Neural cell (in vitro differentiated cells): ENCODE measurements at regions not wholly inside any gene's neighbourhood (a gene's known extent, or its start where the extent isn't known, plus 50 kb on each side); places are given as distances from the start of the nearest gene placed in this dataset.
A peak's percentile ranks its signal among the peaks of the same experiment; 100 is the strongest.
"Not testable (repeated sequence)": the region's sequence is repeated elsewhere in the genome, so short reads cannot be mapped to it uniquely, and the experiment has no call there.

Experiments used
- H2AFZ ChIP-seq: fragments of 200-600, 300-800 bp; sonication (generic), shearing (Covaris generic); 2 replicates; pipeline ENCODE4 v1.6.0; 2014; ENCODE audit warnings: low read depth, mild to moderate bottlenecking, antibody characterized with exemption, low read length, moderate library complexity
- H3F3A ChIP-seq: fragments of 200-600 bp; shearing (Covaris generic); 2 replicates; pipeline ENCODE4 v1.6.1; 2016; ENCODE audit warnings: mild to moderate bottlenecking, moderate library complexity, mixed read lengths, antibody characterized with exemption, low read length; ENCODE audit not compliant: insufficient read depth, poor library complexity, severe bottlenecking
- H3K27ac ChIP-seq: fragments of 200-600, 300-800 bp; sonication (generic), shearing (Covaris generic); 2 replicates; pipeline ENCODE4 v1.5.1; 2014; ENCODE audit warnings: mild to moderate bottlenecking, low read length, moderate library complexity
- H3K27me3 ChIP-seq: fragments of 300-800, 200-600 bp; sonication (generic), shearing (Covaris generic); 2 replicates; pipeline ENCODE4 v1.6.0; 2014; ENCODE audit warnings: mild to moderate bottlenecking, low read depth, low read length, moderate library complexity; ENCODE audit not compliant: insufficient read depth
- H3K36me3 ChIP-seq: fragments of 300-800, 200-600 bp; sonication (generic), shearing (Covaris generic); 2 replicates; pipeline ENCODE4 v1.5.1; 2014; ENCODE audit warnings: mild to moderate bottlenecking, antibody characterized with exemption, low read length, moderate library complexity; ENCODE audit not compliant: insufficient read depth
- H3K4me2 ChIP-seq: fragments of 300-800, 200-600 bp; sonication (generic), shearing (Covaris generic); 2 replicates; pipeline ENCODE4 v1.6.0; 2014; ENCODE audit warnings: mild to moderate bottlenecking, low read length
- H3K4me3 ChIP-seq: fragments of 300-800, 200-600 bp; sonication (generic), shearing (Covaris generic); 2 replicates; pipeline ENCODE4 v1.5.1; 2014; ENCODE audit warnings: mild to moderate bottlenecking, low read length, moderate library complexity
- H3K79me2 ChIP-seq: fragments of 200-600 bp; shearing (Covaris generic); replicated peaks from 2 replicates; pipeline ENCODE4 v1.6.0; 2014; ENCODE audit warnings: mild to moderate bottlenecking, low read length, moderate library complexity; ENCODE audit not compliant: insufficient read depth
- H3K9ac ChIP-seq: fragments of 300-800, 200-600 bp; sonication (generic), shearing (Covaris generic); 2 replicates; pipeline ENCODE4 v1.6.1; 2016; ENCODE audit warnings: mild to moderate bottlenecking, low read length, mixed read lengths
- H3K9me2 ChIP-seq: fragments of 200-600 bp; shearing (Covaris generic); 2 replicates; pipeline ENCODE4 v1.6.1; 2016; ENCODE audit warnings: mild to moderate bottlenecking, low read length, mixed read lengths; ENCODE audit not compliant: insufficient read depth
- H3K9me3 ChIP-seq: fragments of 200-600, 300-800 bp; sonication (generic), shearing (Covaris generic); 2 replicates; pipeline ENCODE4 v1.6.1; 2016; ENCODE audit warnings: mild to moderate bottlenecking, mixed run types, low read length, moderate library complexity, mixed read lengths
- H4K20me1 ChIP-seq: fragments of 200-600 bp; shearing (Covaris generic); 2 replicates; pipeline ENCODE4 v1.6.1; 2016; ENCODE audit warnings: mild to moderate bottlenecking, mixed run types; ENCODE audit not compliant: insufficient read depth
- CTCF ChIP-seq: fragments of 450-650 bp; IDR thresholded peaks from 2 replicates; pipeline ENCODE4 v1.5.1; 2014; ENCODE audit warnings: antibody characterized with exemption, mild to moderate bottlenecking, moderate library complexity; ENCODE audit not compliant: poor library complexity, severe bottlenecking
- EP300 ChIP-seq: fragments of 450-650 bp; conservative IDR thresholded peaks from 2 replicates; pipeline ENCODE4 v1.6.1; 2014; ENCODE audit warnings: antibody characterized with exemption, mild to moderate bottlenecking, moderate library complexity; ENCODE audit not compliant: poor library complexity, severe bottlenecking
- EZH2 ChIP-seq: fragments of 200-600, 300-800 bp; shearing (Covaris generic), sonication (generic); IDR thresholded peaks from 2 replicates; pipeline ENCODE4 v1.6.1; 2014; ENCODE audit warnings: antibody characterized with exemption, low read length, borderline replicate concordance, mild to moderate bottlenecking; ENCODE audit not compliant: insufficient read depth, poor library complexity, severe bottlenecking
- MXI1 ChIP-seq: fragments of 450-650 bp; conservative IDR thresholded peaks from 2 replicates; pipeline ENCODE4 v1.6.1; 2014; ENCODE audit warnings: antibody characterized with exemption, mild to moderate bottlenecking; ENCODE audit not compliant: poor library complexity, severe bottlenecking
- POLR2AphosphoS5 ChIP-seq: IDR thresholded peaks from 2 replicates; pipeline ENCODE4 v1.6.1; 2012
- RAD21 ChIP-seq: fragments of 450-650 bp; conservative IDR thresholded peaks from 2 replicates; pipeline ENCODE4 v1.6.1; 2014; ENCODE audit warnings: antibody characterized with exemption, mild to moderate bottlenecking, moderate library complexity
- REST ChIP-seq: IDR thresholded peaks from 2 replicates; pipeline ENCODE4 v1.6.1; 2012; ENCODE audit warnings: borderline replicate concordance
- SMC3 ChIP-seq: fragments of 450-650 bp; conservative IDR thresholded peaks from 2 replicates; pipeline ENCODE4 v1.6.1; 2014; ENCODE audit warnings: antibody characterized with exemption, mild to moderate bottlenecking, moderate library complexity; ENCODE audit not compliant: poor library complexity
- TAF1 ChIP-seq: IDR thresholded peaks from 2 replicates; pipeline ENCODE4 v1.6.1; 2012; ENCODE audit warnings: low read depth

GRCh38 chr5:1644810-1645571, 121.2 kb upstream of the LPCAT1 start:
- H3K27ac ChIP-seq, result no peak overlapping the region
- H4K20me1 ChIP-seq, result no peaks in the 10 kb centered on the region
- H3K4me3 ChIP-seq, result peak overlapping the region; percentile 50
- H3K4me2 ChIP-seq, result no peak overlapping the region
- H3F3A ChIP-seq, result peaks cover 2% of the 10 kb centered on the region
- H3K79me2 ChIP-seq, result no peaks in the 10 kb centered on the region
- H3K27me3 ChIP-seq, result peaks cover 15% of the 10 kb centered on the region
- peak; percentile 87 for TF ChIP-seq RAD21
- TF ChIP-seq CTCF, result peak; percentile 89
- TF ChIP-seq SMC3, result peak; percentile 80
- no peak for TF ChIP-seq EP300
- no peak for TF ChIP-seq TAF1
- no peaks in the 10 kb centered on the region for H3K36me3 ChIP-seq
- H3K9me3 ChIP-seq, result no peaks in the 10 kb centered on the region
- H2AFZ ChIP-seq, result no peak overlapping the region
- no peak overlapping the region for H3K9ac ChIP-seq
- H3K9me2 ChIP-seq, result no peaks in the 10 kb centered on the region

- H3F3A ChIP-seq, H3K9ac ChIP-seq, H3K79me2 ChIP-seq, H4K20me1 ChIP-seq, H3K27ac ChIP-seq, H3K9me3 ChIP-seq, H3K4me2 ChIP-seq, H3K36me3 ChIP-seq, H2AFZ ChIP-seq, H3K9me2 ChIP-seq: not testable (repeated sequence)
- Histone ChIP-seq H3K27me3 (peaks cover 15% of the 10 kb centered on the region), H3K4me3 (peak overlapping the region; percentile 41)
Observed at GRCh38 chr5:1644393-1644809, 120.6 kb upstream of the LPCAT1 start.

GRCh38 chr5:1643651-1644392, 120.1 kb upstream of the LPCAT1 start:
- Histone ChIP-seq H3K27me3 (peaks cover 15% of the 10 kb centered on the region), H3K9ac (no peak overlapping the region), H2AFZ (no peak overlapping the region), H3K36me3 (no peaks in the 10 kb centered on the region), H4K20me1 (no peaks in the 10 kb centered on the region), H3K27ac (no peak overlapping the region), H3F3A (peaks cover 2% of the 10 kb centered on the region), H3K4me2 (no peak overlapping the region), H3K9me3 (no peaks in the 10 kb centered on the region), H3K9me2 (no peaks in the 10 kb centered on the region), H3K79me2 (no peaks in the 10 kb centered on the region), H3K4me3 (peak overlapping the region; percentile 41)
- TF ChIP-seq EZH2 (no peak), CTCF (no peak), SMC3 (no peak), TAF1 (no peak), EP300 (no peak), REST (no peak), RAD21 (no peak), MXI1 (no peak), POLR2AphosphoS5 (no peak)
